GM10266 (cell line): ENCODE measurements at regions not wholly inside any gene's neighbourhood (a gene's known extent, or its start where the extent isn't known, plus 50 kb on each side); places are given as distances from the start of the nearest gene placed in this dataset.
"Not testable (repeated sequence)": the region's sequence is repeated elsewhere in the genome, so short reads cannot be mapped to it uniquely, and the experiment has no call there.

Experiments used
- DNase-seq: peaks from one replicate; pipeline ENCODE4 v3.0.0; 2012; ENCODE audit errors: extremely low spot score
- CTCF ChIP-seq: IDR thresholded peaks from 2 replicates; pipeline ENCODE4 v1.5.1; 2012; ENCODE audit warnings: mild to moderate bottlenecking, low read depth; ENCODE audit not compliant: control insufficient read depth, insufficient read depth; ENCODE audit errors: missing control alignments

- DNase-seq: no peak
- TF ChIP-seq CTCF: no peak
Observed at GRCh38 chr3:15873415-15873814, 75.6 kb upstream of the ANKRD28 start.

- no peak for DNase-seq
- no peak for TF ChIP-seq CTCF
Observed at GRCh38 chr3:15875016-15875689, 77.4 kb upstream of the ANKRD28 start.

GRCh38 chr3:15876669-15877068 lies 78.9 kb upstream of the ANKRD28 start:
- no peak for TF ChIP-seq CTCF
- no peak for DNase-seq

- no peak for TF ChIP-seq CTCF
- no peak for DNase-seq
Observed at GRCh38 chr3:15877813-15878212, 80.0 kb upstream of the ANKRD28 start.

- not testable (repeated sequence) for DNase-seq
Observed at GRCh38 chr3:15879787-15880186, 82.0 kb upstream of the ANKRD28 start.

GRCh38 chr3:15882577-15882976 lies 84.8 kb upstream of the ANKRD28 start:
- DNase-seq: no peak
- TF ChIP-seq CTCF: no peak

- DNase-seq: no peak
- TF ChIP-seq CTCF: no peak
Observed at GRCh38 chr3:15884132-15884531, 86.4 kb upstream of the ANKRD28 start.

GRCh38 chr3:15886521-15886920 lies 88.7 kb upstream of the ANKRD28 start:
- TF ChIP-seq CTCF: no peak
- no peak for DNase-seq
